Fibroblast of lung (primary cell): ENCODE measurements at regions not wholly inside any gene's neighbourhood (a gene's known extent, or its start where the extent isn't known, plus 50 kb on each side); places are given as distances from the start of the nearest gene placed in this dataset.

Experiments used
- EZH2 ChIP-seq: IDR thresholded peaks from 2 replicates; pipeline ENCODE4 v1.5.1; 2012; ENCODE audit warnings: low read length, control low read depth, mild to moderate bottlenecking; ENCODE audit errors: missing control alignments
- TF ChIP-seq, protein P1 (sequence below), 2 donors: IDR thresholded peaks in 1 of 2; conservative IDR thresholded peaks in 1 of 2; 1 replicate in 1 of 2; 2 replicates in 1 of 2; pipeline ENCODE4 v1.5.1; 2011 to 2012; ENCODE audit warnings: low read length in 2 of 2, control low read depth in 1 of 2, inconsistent platforms in 1 of 2, low read depth in 1 of 2, mild to moderate bottlenecking in 1 of 2

GRCh38 chr10:56596257-56596656 lies 235.2 kb upstream of the ZWINT start:
- TF ChIP-seq, protein P1, sequence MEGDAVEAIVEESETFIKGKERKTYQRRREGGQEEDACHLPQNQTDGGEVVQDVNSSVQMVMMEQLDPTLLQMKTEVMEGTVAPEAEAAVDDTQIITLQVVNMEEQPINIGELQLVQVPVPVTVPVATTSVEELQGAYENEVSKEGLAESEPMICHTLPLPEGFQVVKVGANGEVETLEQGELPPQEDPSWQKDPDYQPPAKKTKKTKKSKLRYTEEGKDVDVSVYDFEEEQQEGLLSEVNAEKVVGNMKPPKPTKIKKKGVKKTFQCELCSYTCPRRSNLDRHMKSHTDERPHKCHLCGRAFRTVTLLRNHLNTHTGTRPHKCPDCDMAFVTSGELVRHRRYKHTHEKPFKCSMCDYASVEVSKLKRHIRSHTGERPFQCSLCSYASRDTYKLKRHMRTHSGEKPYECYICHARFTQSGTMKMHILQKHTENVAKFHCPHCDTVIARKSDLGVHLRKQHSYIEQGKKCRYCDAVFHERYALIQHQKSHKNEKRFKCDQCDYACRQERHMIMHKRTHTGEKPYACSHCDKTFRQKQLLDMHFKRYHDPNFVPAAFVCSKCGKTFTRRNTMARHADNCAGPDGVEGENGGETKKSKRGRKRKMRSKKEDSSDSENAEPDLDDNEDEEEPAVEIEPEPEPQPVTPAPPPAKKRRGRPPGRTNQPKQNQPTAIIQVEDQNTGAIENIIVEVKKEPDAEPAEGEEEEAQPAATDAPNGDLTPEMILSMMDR (conservative IDR thresholded peaks at IDR 0.05 in 1 of 2, IDR thresholded peaks at IDR 0.05 in 1 of 2; ENCODE audit: low read depth in 1 of 2, low read length in 2 of 2): no peak
- no peak for TF ChIP-seq EZH2
